ENCODE measurements at regions not wholly inside any gene's neighbourhood (a gene's known extent, or its start where the extent isn't known, plus 50 kb on each side); places are given as distances from the start of the nearest gene placed in this dataset.

DNA sequence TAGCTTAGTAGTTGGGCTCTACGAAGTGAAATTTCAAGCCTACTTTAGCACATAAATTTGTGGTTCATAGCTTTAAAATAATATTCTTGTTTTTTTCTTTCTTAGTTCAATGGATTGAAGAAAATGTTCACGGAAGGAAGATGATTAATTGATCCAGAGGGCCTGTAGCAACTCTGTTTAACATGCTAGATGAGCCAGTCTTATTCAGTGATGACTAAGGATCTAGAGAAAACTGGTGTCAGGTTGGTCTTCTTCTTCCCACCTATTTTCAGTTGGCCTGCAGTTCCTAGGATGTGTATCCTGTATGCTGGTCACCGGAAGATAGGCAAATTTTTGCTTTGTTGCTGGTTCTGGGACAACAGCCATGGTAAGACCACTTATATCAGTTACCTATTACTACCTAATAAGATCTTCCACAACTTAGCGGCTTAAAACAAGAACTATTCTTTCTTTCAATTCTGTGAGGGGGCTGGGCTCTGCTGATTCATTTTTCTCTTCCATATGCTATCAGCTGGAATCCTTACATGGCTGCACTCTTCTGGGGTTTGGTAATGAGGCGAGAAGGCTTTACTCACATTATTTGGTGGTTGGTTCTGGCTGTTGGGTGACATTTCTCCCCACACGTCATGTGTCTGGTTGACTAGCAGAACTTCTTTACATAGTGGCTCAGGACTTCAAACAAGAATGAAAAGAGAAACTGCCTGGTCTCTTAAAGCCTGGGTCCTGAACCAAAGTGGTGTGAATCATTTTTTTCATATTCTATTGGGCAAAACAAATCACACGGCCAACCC, 182.7 kb upstream of the ACTBL2 start:
- Histone ChIP-seq H2BK120ac (replicated peaks; ENCODE audit: low read depth, low read length) (no peak overlapping the region), H3K4ac (replicated peaks; ENCODE audit: insufficient read length, low read depth, low read length) (no peak overlapping the region), H3K23me2 (ENCODE audit: low read depth, low read length) (no peaks in the 10 kb centered on the region; the same call in 1 of the 2 replicates), H2BK15ac (ENCODE audit: low read length) (no peak overlapping the region), H4K8ac (ENCODE audit: extremely low read depth, insufficient read depth, low read length) (no peak overlapping the region), H2BK20ac (ENCODE audit: low read length) (no peak overlapping the region), H3K9ac (replicated peaks in 1 of 4; ENCODE audit: extremely low read depth in 1 of 4, low read depth in 3 of 4, low read length in 3 of 4) (no peak overlapping the region), H2AK5ac (ENCODE audit: low read depth, low read length) (no peak overlapping the region), H3K36me3 (ENCODE audit: control insufficient read depth in 2 of 4, insufficient read depth in 4 of 4, low read length in 3 of 4) (no peaks in the 10 kb centered on the region), H3K27me3 (replicated peaks in 1 of 4; ENCODE audit: control insufficient read depth in 3 of 4, extremely low read depth in 1 of 4, insufficient read depth in 3 of 4, low read length in 3 of 4) (no peaks in the 10 kb centered on the region), H2BK12ac (ENCODE audit: low read depth, low read length) (no peak overlapping the region), H3K18ac (ENCODE audit: extremely low read depth, low read length) (no peak overlapping the region), H3K4me1 (replicated peaks in 1 of 4; ENCODE audit: control insufficient read depth in 3 of 4, insufficient read depth in 4 of 4, low read length in 3 of 4) (peaks cover 0 to 5% (median 0%) of the 10 kb centered on the region in 4 experiments; a peak in 1 of 7 replicates), H2BK5ac (ENCODE audit: low read depth, low read length) (no peak overlapping the region), H3K56ac (replicated peaks; ENCODE audit: insufficient read length, low read depth, low read length) (no peak overlapping the region), H3K27ac (ENCODE audit: low read depth, low read length) (no peak overlapping the region), H3K79me1 (ENCODE audit: low read depth, low read length) (no peaks in the 10 kb centered on the region), H3K9me3 (ENCODE audit: insufficient read depth in 2 of 2, low read depth in 1 of 2, low read length in 1 of 2) (no peaks in the 10 kb centered on the region), H3K14ac (ENCODE audit: insufficient read length) (no peak overlapping the region), H3K4me3 (ENCODE audit: extremely low read depth in 1 of 4, insufficient read depth in 2 of 4, low read depth in 3 of 4, low read length in 4 of 4) (no peak overlapping the region), H4K20me1 (replicated peaks in 1 of 2; ENCODE audit: control insufficient read depth in 1 of 2, insufficient read depth in 2 of 2, low read length in 2 of 2) (no peaks in the 10 kb centered on the region), H3K79me2 (ENCODE audit: control insufficient read depth in 1 of 2, insufficient read depth in 2 of 2, low read length in 2 of 2) (no peaks in the 10 kb centered on the region), H2AFZ (ENCODE audit: low read length) (no peak overlapping the region), H3K23ac (ENCODE audit: insufficient read length) (no peak overlapping the region), H3K4me2 (ENCODE audit: insufficient read depth in 1 of 2, low read depth in 2 of 2, low read length in 2 of 2) (no peak overlapping the region), H4K5ac (ENCODE audit: insufficient read length, low read depth, low read length) (no peak overlapping the region), H4K91ac (replicated peaks; ENCODE audit: insufficient read length, low read length) (no peak overlapping the region)
- ChIA-PET CTCF (ENCODE audit: partially characterized antibody) (interaction anchor here (3.4 kb wide), 1 partner anchor 15 kb away, joined by 13 read pairs; no protein-coding TSS in a partner anchor), POLR2A (ENCODE audit: partially characterized antibody) (no interaction called here)
- DNase-seq (ENCODE audit: low read depth in 1 of 2, low spot score in 2 of 2), result no peak
- no peak for FAIRE-seq
- TF ChIP-seq NRF1 (IDR thresholded peaks at IDR 0.05; ENCODE audit: low read depth, low read length) (no peak), SIRT6 (IDR thresholded peaks at IDR 0.05; ENCODE audit: low read length) (no peak), RBBP5 (IDR thresholded peaks at IDR 0.05; ENCODE audit: borderline replicate concordance, low read depth, low read length) (no peak), EGR1 (IDR thresholded peaks at IDR 0.05; ENCODE audit: borderline replicate concordance, low read depth, low read length) (no peak)
- 90% methylated on average over 7 of the region's 7 CpGs; no CpG with 5 or more reads in 1 of the 2 experiments for WGBS, 2 experiments (ENCODE audit: extremely low coverage in 1 of 2, insufficient coverage in 1 of 2, insufficient read length in 1 of 2, insufficient replicate concordance in 2 of 2, low coverage in 1 of 2, low lambda C conversion rate in 2 of 2, missing lambda C conversion rate in 1 of 2)

Data from H1 (cell line).